ENCODE measurements at regions not wholly inside any gene's neighbourhood (a gene's known extent, or its start where the extent isn't known, plus 50 kb on each side); places are given as distances from the start of the nearest gene placed in this dataset.

DNA sequence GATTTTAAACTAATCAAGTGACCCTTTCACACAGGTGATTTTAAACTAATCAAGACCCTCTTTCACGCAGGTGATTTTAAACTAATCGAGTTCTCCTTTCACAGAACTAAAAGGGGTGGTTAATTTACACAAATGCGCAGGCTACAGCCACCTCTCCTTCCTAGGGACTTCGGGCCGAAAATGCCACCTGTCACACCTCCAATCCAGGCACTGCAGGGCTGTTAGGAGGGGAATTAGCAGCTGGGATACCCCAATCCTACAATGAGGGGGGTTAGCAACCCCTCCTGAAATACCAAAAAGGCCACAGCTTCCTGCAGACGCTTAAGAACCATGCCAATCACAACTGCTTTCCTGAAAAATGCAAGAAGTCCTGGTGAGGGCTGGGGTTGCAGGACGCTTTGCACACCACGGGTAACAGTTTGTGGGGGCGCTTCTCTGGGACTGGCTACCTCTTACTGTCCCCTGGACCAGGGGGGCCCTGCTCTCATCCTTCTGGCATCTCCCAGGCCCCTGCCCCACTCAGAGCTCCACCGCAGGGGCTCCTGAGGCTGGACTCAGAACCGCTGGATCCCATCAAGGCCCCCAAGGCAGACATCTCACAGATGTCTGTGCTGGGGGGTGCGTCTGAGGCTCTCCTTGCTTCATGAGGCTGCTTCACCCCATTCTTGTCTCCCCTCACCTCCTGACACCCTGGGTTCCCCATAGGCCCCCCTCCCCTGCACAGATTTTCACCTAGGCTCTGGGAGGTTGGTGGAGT lies 145.9 kb downstream of the OR4M2 start:
- no peak for TF ChIP-seq POLR2A (IDR thresholded peaks at IDR 0.05)
- TF ChIP-seq, protein P1, sequence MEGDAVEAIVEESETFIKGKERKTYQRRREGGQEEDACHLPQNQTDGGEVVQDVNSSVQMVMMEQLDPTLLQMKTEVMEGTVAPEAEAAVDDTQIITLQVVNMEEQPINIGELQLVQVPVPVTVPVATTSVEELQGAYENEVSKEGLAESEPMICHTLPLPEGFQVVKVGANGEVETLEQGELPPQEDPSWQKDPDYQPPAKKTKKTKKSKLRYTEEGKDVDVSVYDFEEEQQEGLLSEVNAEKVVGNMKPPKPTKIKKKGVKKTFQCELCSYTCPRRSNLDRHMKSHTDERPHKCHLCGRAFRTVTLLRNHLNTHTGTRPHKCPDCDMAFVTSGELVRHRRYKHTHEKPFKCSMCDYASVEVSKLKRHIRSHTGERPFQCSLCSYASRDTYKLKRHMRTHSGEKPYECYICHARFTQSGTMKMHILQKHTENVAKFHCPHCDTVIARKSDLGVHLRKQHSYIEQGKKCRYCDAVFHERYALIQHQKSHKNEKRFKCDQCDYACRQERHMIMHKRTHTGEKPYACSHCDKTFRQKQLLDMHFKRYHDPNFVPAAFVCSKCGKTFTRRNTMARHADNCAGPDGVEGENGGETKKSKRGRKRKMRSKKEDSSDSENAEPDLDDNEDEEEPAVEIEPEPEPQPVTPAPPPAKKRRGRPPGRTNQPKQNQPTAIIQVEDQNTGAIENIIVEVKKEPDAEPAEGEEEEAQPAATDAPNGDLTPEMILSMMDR (IDR thresholded peaks at IDR 0.05), result no peak

Measured in ovary (tissue), 3 donors.